Hepatocyte (in vitro differentiated cells): ENCODE measurements at regions not wholly inside any gene's neighbourhood (a gene's known extent, or its start where the extent isn't known, plus 50 kb on each side); places are given as distances from the start of the nearest gene placed in this dataset.

Experiments
- DNase-seq: peaks from one replicate; pipeline ENCODE4 v3.0.0-alpha.2; 2016; ENCODE audit warnings: low spot score
- H2AFZ ChIP-seq: fragments of 200-600 bp; sonication (generic); 2 replicates; pipeline ENCODE4 v1.6.0; 2016; ENCODE audit warnings: antibody characterized with exemption, mild to moderate bottlenecking
- H3K27ac ChIP-seq: fragments of 200-600 bp; sonication (generic); 2 replicates; pipeline ENCODE4 v1.5.1; 2016; ENCODE audit warnings: mild to moderate bottlenecking
- H3K27me3 ChIP-seq: fragments of 200-600 bp; sonication (generic); 2 replicates; pipeline ENCODE4 v1.6.1; 2016
- H3K36me3 ChIP-seq: fragments of 200-600 bp; sonication (generic); replicated peaks from 2 replicates; pipeline ENCODE4 v1.5.1; 2016; ENCODE audit warnings: low read depth; ENCODE audit not compliant: insufficient read depth
- H3K4me1 ChIP-seq: fragments of 200-600 bp; sonication (generic); 2 replicates; pipeline ENCODE4 v1.5.1; 2016; ENCODE audit warnings: mild to moderate bottlenecking, moderate library complexity; ENCODE audit not compliant: insufficient read depth
- H3K4me2 ChIP-seq: fragments of 200-600 bp; sonication (generic); 2 replicates; pipeline ENCODE4 v1.6.0; 2016
- H3K4me3 ChIP-seq: fragments of 200-600 bp; sonication (generic); 2 replicates; pipeline ENCODE4 v1.5.1; 2016; ENCODE audit warnings: mild to moderate bottlenecking
- H3K79me2 ChIP-seq: fragments of 200-600 bp; sonication (generic); 2 replicates; pipeline ENCODE4 v1.6.0; 2017; ENCODE audit warnings: mild to moderate bottlenecking
- H3K9me2 ChIP-seq: fragments of 200-600 bp; sonication (generic); replicated peaks from 2 replicates; pipeline ENCODE4 v1.6.0; 2017; ENCODE audit warnings: mild to moderate bottlenecking; ENCODE audit not compliant: insufficient read depth
- H3K9me3 ChIP-seq: fragments of 200-600 bp; sonication (generic); 2 replicates; pipeline ENCODE4 v1.5.1; 2016; ENCODE audit warnings: low read depth, mild to moderate bottlenecking
- H4K20me1 ChIP-seq: fragments of 200-600 bp; sonication (generic); 2 replicates; pipeline ENCODE4 v1.6.0; 2016; ENCODE audit warnings: mild to moderate bottlenecking; ENCODE audit not compliant: insufficient read depth, poor library complexity, severe bottlenecking
- CTCF ChIP-seq: fragments of 200-600 bp; sonication (generic); IDR thresholded peaks from 2 replicates; pipeline ENCODE4 v1.5.1; 2016; ENCODE audit warnings: antibody characterized with exemption, mild to moderate bottlenecking; ENCODE audit not compliant: poor library complexity
- EZH2 ChIP-seq: fragments of 200-600 bp; sonication (generic); IDR thresholded peaks from 2 replicates; pipeline ENCODE4 v1.6.1; 2016; ENCODE audit warnings: antibody characterized with exemption, mild to moderate bottlenecking, borderline replicate concordance
- EZH2phosphoT487 ChIP-seq: fragments of 200-600 bp; sonication (generic); IDR thresholded peaks from one replicate; pipeline ENCODE4 v1.6.1; 2018; ENCODE audit warnings: antibody characterized with exemption, mild to moderate bottlenecking, low read depth, moderate library complexity; ENCODE audit not compliant: unreplicated experiment, severe bottlenecking
- WGBS: methylation state at CpG from one replicate; pipeline ENCODE4 v1.1.6; 2016; ENCODE audit warnings: low lambda C conversion rate; ENCODE audit errors: missing lambda C conversion rate; 5-methylcytosine and 5-hydroxymethylcytosine counted together

GRCh38 chr20:48377940-48378339, 449.9 kb downstream of the PREX1 start:
- H2AFZ ChIP-seq, result no peak overlapping the region
- H3K27ac ChIP-seq, result no peak overlapping the region
- H3K27me3 ChIP-seq, result no peaks in the 10 kb centered on the region
- H3K4me2 ChIP-seq, result no peak overlapping the region
- H3K36me3 ChIP-seq, result no peaks in the 10 kb centered on the region
- no peak for DNase-seq
- H3K9me3 ChIP-seq, result no peaks in the 10 kb centered on the region
- TF ChIP-seq EZH2 (no peak), CTCF (no peak), EZH2phosphoT487 (no peak)
- WGBS, result 85% methylated on average over 2 of the region's 2 CpGs
- no peaks in the 10 kb centered on the region for H3K9me2 ChIP-seq
- no peaks in the 10 kb centered on the region for H3K79me2 ChIP-seq
- H4K20me1 ChIP-seq, result no peaks in the 10 kb centered on the region
- H3K4me3 ChIP-seq, result no peak overlapping the region
- peaks cover 17% of the 10 kb centered on the region for H3K4me1 ChIP-seq

- H4K20me1 ChIP-seq, result no peaks in the 10 kb centered on the region
- 80% methylated on average over 1 of the region's 8 CpGs for WGBS
- H3K9me2 ChIP-seq, result no peaks in the 10 kb centered on the region
- no peaks in the 10 kb centered on the region for H3K36me3 ChIP-seq
- H3K4me2 ChIP-seq, result no peak overlapping the region
- H3K27ac ChIP-seq, result no peak overlapping the region
- no peak for DNase-seq
- no peaks in the 10 kb centered on the region for H3K79me2 ChIP-seq
- H3K4me3 ChIP-seq, result no peak overlapping the region
- TF ChIP-seq EZH2phosphoT487, result no peak
- no peak for TF ChIP-seq CTCF
- no peak for TF ChIP-seq EZH2
- H2AFZ ChIP-seq, result no peak overlapping the region
- H3K27me3 ChIP-seq, result no peaks in the 10 kb centered on the region
- H3K4me1 ChIP-seq, result peaks cover 7% of the 10 kb centered on the region
- no peaks in the 10 kb centered on the region for H3K9me3 ChIP-seq
These were observed 452.0 kb downstream of the PREX1 start for GRCh38 chr20:48375804-48376203.

- Histone ChIP-seq H3K9me2 (no peaks in the 10 kb centered on the region), H3K36me3 (no peaks in the 10 kb centered on the region), H3K27ac (no peak overlapping the region), H3K27me3 (no peaks in the 10 kb centered on the region), H3K4me1 (peaks cover 5% of the 10 kb centered on the region), H4K20me1 (no peaks in the 10 kb centered on the region), H3K4me2 (no peak overlapping the region), H3K9me3 (no peaks in the 10 kb centered on the region), H2AFZ (no peak overlapping the region), H3K4me3 (no peak overlapping the region), H3K79me2 (no peaks in the 10 kb centered on the region)
- no peak for DNase-seq
- TF ChIP-seq EZH2, result no peak
- TF ChIP-seq EZH2phosphoT487, result no peak
- no peak for TF ChIP-seq CTCF
- 74% methylated on average over 16 of the region's 16 CpGs for WGBS
These were observed 452.7 kb downstream of the PREX1 start for GRCh38 chr20:48374991-48375595.
